Glutamatergic neuron (in vitro differentiated cells): ENCODE measurements at regions not wholly inside any gene's neighbourhood (a gene's known extent, or its start where the extent isn't known, plus 50 kb on each side); places are given as distances from the start of the nearest gene placed in this dataset.

ENCODE experiments used
- DNase-seq: peaks from one replicate; pipeline ENCODE4 v3.0.0; 2022
- H3K27ac Mint-ChIP-seq: one replicate; pipeline ENCODE4 v1.8.0; 2020; ENCODE audit warnings: mild to moderate bottlenecking, mixed read lengths, inconsistent platforms; ENCODE audit not compliant: unreplicated experiment
- H3K27me3 Mint-ChIP-seq: one replicate; pipeline ENCODE4 v1.8.0; 2020; ENCODE audit warnings: mild to moderate bottlenecking, moderate library complexity, mixed read lengths, inconsistent platforms; ENCODE audit not compliant: unreplicated experiment
- H3K36me3 Mint-ChIP-seq: one replicate; pipeline ENCODE4 v1.8.0; 2020; ENCODE audit warnings: mild to moderate bottlenecking, mixed read lengths, inconsistent platforms; ENCODE audit not compliant: unreplicated experiment
- H3K4me1 Mint-ChIP-seq: one replicate; pipeline ENCODE4 v1.8.0; 2020; ENCODE audit warnings: mild to moderate bottlenecking, low read depth, mixed read lengths, inconsistent platforms; ENCODE audit not compliant: unreplicated experiment
- H3K4me3 Mint-ChIP-seq: one replicate; pipeline ENCODE4 v1.8.0; 2020; ENCODE audit warnings: mild to moderate bottlenecking, mixed read lengths, inconsistent platforms; ENCODE audit not compliant: unreplicated experiment
- H3K9me3 Mint-ChIP-seq: one replicate; pipeline ENCODE4 v1.8.0; 2020; ENCODE audit warnings: mild to moderate bottlenecking, moderate library complexity, mixed read lengths, inconsistent platforms; ENCODE audit not compliant: unreplicated experiment
- TF ChIP-seq, protein P1 (sequence below): fragments of 200-600 bp; sonication (generic); IDR thresholded peaks from one replicate; pipeline ENCODE4 v1.5.0; 2021; ENCODE audit not compliant: partially characterized antibody, unreplicated experiment

DNA sequence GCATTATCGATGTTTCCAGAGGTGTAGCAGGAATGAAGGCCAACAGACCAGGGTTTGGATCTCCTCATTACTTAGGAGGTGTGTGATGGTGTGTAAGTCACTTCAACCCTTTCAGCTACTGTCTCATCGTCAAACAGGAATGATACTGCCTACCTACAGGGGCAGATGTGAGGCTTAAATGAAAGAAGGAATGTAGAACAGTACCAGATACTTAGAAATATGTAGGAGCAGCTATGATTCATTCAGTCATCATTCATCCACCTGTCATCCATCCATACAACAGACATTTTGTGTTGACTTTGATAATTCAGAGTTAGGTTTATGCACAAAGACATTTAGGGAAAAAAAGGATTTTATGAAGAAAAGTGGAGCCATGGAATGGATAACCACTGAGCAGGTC lies 486.9 kb upstream of the DAB1 start:
- peaks cover 18% of the 10 kb centered on the region for H3K4me1 Mint-ChIP-seq
- no peak overlapping the region for H3K27ac Mint-ChIP-seq
- H3K9me3 Mint-ChIP-seq: peaks cover 4% of the 10 kb centered on the region

DNA sequence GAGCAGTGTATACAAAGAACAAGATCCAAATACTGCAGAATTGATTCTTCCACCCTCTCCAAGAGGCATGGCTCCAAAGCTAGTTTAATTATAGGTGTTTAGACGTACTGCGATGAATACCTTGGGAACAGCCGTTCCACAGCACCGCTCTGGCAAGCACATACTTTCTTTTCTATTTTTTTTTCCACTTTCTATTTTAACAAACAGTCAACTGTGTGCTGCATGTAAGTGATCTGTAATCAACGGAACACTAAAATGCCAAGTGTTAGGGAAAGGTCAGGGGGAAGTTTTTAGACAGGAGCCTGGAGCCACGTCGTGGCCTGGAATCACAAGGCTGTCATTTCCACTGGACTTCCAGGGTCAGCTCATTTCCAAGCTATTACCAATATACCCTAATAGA lies 486.4 kb upstream of the DAB1 start:
- peaks cover 4% of the 10 kb centered on the region for H3K9me3 Mint-ChIP-seq
- TF ChIP-seq, protein P1, sequence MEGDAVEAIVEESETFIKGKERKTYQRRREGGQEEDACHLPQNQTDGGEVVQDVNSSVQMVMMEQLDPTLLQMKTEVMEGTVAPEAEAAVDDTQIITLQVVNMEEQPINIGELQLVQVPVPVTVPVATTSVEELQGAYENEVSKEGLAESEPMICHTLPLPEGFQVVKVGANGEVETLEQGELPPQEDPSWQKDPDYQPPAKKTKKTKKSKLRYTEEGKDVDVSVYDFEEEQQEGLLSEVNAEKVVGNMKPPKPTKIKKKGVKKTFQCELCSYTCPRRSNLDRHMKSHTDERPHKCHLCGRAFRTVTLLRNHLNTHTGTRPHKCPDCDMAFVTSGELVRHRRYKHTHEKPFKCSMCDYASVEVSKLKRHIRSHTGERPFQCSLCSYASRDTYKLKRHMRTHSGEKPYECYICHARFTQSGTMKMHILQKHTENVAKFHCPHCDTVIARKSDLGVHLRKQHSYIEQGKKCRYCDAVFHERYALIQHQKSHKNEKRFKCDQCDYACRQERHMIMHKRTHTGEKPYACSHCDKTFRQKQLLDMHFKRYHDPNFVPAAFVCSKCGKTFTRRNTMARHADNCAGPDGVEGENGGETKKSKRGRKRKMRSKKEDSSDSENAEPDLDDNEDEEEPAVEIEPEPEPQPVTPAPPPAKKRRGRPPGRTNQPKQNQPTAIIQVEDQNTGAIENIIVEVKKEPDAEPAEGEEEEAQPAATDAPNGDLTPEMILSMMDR: no peak
- no peak overlapping the region for H3K4me3 Mint-ChIP-seq
- peaks cover 18% of the 10 kb centered on the region for H3K4me1 Mint-ChIP-seq
- DNase-seq: no peak
- no peaks in the 10 kb centered on the region for H3K36me3 Mint-ChIP-seq
- H3K27me3 Mint-ChIP-seq: peaks cover 3% of the 10 kb centered on the region
- no peak overlapping the region for H3K27ac Mint-ChIP-seq

More for the DNA sequence above, 486.9 kb upstream of the DAB1 start:
- Mint-ChIP-seq H3K27me3 (peaks cover 3% of the 10 kb centered on the region), H3K36me3 (no peaks in the 10 kb centered on the region), H3K4me3 (no peak overlapping the region)
- TF ChIP-seq, protein P1: no peak
- DNase-seq: no peak

DNA sequence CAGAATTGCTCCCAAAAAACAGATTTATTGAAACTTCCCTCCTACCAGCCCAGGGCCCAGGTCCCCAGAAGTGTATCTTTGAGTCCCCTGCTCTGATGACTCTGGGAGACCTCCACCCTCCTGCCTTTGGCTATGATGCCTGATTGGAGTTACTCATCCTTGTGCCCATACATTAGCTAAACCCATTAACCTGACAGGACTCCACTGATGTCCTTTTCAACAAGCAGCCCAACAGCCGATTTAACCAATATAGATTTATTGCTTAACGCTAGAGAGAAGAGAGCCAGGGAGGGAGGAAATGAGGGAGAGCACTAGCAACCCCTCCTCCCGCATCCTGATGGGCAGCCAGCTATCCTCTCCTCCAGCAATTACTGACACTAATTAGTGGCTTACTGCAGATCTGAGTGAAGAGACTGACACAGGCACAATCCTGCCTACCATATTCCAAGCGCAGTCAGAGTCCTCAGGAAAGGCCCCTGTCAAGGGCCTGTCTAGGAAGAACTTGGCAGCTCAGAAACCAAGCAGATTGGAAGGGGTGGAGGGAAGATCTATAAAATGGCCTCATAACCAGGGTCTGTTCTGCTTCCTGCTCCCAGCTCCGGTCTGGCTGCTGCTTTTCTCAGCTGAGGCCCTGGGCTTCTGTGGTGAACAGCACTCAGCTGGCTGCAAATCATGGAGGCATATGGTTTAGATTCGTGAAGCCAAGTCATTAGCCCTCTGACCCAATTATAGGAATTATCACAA lies 484.5 kb upstream of the DAB1 start:
- Mint-ChIP-seq H3K9me3 (peaks cover 2% of the 10 kb centered on the region), H3K27me3 (peaks cover 3% of the 10 kb centered on the region), H3K4me3 (peak overlapping the region; percentile 16), H3K36me3 (no peaks in the 10 kb centered on the region), H3K27ac (peak overlapping the region; percentile 86), H3K4me1 (peaks cover 18% of the 10 kb centered on the region)
- TF ChIP-seq, protein P1: no peak
- peak; percentile 43 for DNase-seq

DNA sequence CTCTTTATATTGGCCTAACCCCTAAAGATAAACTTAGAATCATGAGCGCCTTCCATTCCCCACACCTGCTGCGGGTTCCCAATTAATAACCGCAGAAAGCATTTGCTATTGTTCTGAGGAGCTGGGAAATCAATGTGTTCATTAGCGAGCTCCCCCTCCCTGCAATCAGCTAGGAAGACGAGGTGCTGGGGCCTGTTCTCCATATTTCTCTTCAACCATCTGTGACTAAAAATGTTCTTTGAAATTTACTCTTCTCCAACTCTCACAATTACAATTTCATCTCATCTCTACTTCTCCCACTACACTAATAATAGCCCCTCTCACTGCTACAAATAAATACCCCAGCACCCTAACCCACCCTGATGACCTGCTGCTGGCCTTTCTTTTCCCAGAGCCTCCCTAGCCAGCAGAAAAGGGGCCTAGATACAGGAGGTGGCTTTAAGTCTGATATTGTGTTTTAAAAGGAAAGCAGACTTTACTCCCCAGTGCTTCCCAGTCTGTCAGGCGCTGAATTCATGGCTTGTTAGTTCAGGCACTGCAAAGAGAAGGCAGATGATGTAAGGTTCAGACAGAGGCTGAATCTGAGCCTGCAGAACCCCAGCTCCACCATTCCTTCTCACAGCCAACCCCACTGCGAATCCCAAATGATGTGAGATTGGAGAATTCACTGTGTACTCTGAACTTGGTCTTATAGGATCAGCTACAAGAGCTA lies 477.5 kb upstream of the DAB1 start:
- H3K27ac Mint-ChIP-seq: peak overlapping the region; percentile 77
- H3K27me3 Mint-ChIP-seq: no peaks in the 10 kb centered on the region
- no peaks in the 10 kb centered on the region for H3K9me3 Mint-ChIP-seq
- TF ChIP-seq, protein P1: no peak
- H3K4me3 Mint-ChIP-seq: no peak overlapping the region
- no peaks in the 10 kb centered on the region for H3K36me3 Mint-ChIP-seq
- DNase-seq: no peak
- peaks cover 13% of the 10 kb centered on the region for H3K4me1 Mint-ChIP-seq

DNA sequence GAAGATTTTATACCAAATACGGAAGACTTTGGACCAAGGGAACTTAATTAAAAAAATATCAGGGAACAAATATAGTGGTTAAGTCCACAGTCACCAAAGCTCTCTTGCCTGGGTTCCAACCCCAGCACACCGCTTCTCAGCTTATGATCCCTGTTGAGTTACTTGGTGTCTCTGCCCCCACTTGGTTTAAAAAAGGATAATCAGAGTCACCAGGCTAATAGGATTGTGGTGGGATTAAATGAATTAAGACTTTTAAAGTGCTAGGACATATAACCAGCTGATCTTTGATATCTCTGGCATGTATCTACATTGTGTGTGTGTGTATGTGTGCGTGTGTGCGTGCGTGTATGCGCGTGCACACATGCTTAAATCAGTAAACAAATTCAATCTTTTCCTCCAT lies 474.7 kb upstream of the DAB1 start:
- no peak for DNase-seq

More for the DNA sequence above, 474.7 kb upstream of the DAB1 start:
- H3K36me3 Mint-ChIP-seq: no peaks in the 10 kb centered on the region
- TF ChIP-seq, protein P1: no peak
- no peak overlapping the region for H3K27ac Mint-ChIP-seq
- no peak overlapping the region for H3K4me3 Mint-ChIP-seq
- H3K9me3 Mint-ChIP-seq: no peaks in the 10 kb centered on the region
- peaks cover 17% of the 10 kb centered on the region for H3K4me1 Mint-ChIP-seq
- no peaks in the 10 kb centered on the region for H3K27me3 Mint-ChIP-seq
